ENCODE measurements at regions not wholly inside any gene's neighbourhood (a gene's known extent, or its start where the extent isn't known, plus 50 kb on each side); places are given as distances from the start of the nearest gene placed in this dataset.

GRCh38 chr15:69603369-69604071 lies 150.9 kb downstream of the RPLP1 start:
- TF ChIP-seq, protein P1, sequence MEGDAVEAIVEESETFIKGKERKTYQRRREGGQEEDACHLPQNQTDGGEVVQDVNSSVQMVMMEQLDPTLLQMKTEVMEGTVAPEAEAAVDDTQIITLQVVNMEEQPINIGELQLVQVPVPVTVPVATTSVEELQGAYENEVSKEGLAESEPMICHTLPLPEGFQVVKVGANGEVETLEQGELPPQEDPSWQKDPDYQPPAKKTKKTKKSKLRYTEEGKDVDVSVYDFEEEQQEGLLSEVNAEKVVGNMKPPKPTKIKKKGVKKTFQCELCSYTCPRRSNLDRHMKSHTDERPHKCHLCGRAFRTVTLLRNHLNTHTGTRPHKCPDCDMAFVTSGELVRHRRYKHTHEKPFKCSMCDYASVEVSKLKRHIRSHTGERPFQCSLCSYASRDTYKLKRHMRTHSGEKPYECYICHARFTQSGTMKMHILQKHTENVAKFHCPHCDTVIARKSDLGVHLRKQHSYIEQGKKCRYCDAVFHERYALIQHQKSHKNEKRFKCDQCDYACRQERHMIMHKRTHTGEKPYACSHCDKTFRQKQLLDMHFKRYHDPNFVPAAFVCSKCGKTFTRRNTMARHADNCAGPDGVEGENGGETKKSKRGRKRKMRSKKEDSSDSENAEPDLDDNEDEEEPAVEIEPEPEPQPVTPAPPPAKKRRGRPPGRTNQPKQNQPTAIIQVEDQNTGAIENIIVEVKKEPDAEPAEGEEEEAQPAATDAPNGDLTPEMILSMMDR (IDR thresholded peaks at IDR 0.05) = no peak
- no peak for TF ChIP-seq POLR2AphosphoS5 (IDR thresholded peaks at IDR 0.05)

Measured in gastroesophageal sphincter (tissue), 3 donors.